Kidney tubule cell (primary cell): ENCODE measurements at regions not wholly inside any gene's neighbourhood (a gene's known extent, or its start where the extent isn't known, plus 50 kb on each side); places are given as distances from the start of the nearest gene placed in this dataset.
"Not testable (repeated sequence)": the region's sequence is repeated elsewhere in the genome, so short reads cannot be mapped to it uniquely, and the experiment has no call there.

Source experiments
- DNase-seq: peaks from one replicate; pipeline ENCODE4 v3.0.0-alpha.2; 2018; ENCODE audit warnings: low spot score

DNA sequence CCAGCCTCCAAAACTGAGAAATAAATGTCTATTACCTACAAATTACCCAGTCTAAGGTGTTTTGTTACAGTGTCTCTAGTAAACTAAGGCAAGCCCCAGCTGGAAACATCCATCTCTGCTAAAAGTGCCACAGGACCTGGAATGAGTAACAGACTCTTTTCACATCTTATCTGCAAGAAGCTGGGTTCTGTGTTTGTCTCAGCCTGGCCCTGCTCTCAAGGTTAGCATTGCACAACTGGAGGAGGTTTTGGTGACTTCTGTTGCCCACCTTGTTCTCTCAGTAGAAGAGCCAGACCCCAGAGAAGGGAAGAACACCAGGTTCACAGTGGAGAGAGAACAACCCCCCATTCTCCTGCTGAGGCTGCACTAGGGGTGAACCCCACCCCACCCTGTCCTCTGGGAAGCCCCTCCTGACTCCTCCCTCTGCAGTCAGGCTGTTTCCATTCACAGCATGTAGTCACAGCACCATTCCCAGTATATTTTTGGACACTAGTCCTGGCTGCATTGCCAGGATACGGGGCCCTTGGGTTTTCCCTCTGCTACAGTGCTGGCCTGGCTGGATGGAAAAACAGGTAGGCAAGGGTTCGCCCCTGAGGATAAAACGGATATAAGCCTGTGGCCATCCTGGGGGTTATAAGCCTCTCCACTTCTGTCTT is 280.0 kb downstream of the BCL2L11 start:
- not testable (repeated sequence) for DNase-seq

DNA sequence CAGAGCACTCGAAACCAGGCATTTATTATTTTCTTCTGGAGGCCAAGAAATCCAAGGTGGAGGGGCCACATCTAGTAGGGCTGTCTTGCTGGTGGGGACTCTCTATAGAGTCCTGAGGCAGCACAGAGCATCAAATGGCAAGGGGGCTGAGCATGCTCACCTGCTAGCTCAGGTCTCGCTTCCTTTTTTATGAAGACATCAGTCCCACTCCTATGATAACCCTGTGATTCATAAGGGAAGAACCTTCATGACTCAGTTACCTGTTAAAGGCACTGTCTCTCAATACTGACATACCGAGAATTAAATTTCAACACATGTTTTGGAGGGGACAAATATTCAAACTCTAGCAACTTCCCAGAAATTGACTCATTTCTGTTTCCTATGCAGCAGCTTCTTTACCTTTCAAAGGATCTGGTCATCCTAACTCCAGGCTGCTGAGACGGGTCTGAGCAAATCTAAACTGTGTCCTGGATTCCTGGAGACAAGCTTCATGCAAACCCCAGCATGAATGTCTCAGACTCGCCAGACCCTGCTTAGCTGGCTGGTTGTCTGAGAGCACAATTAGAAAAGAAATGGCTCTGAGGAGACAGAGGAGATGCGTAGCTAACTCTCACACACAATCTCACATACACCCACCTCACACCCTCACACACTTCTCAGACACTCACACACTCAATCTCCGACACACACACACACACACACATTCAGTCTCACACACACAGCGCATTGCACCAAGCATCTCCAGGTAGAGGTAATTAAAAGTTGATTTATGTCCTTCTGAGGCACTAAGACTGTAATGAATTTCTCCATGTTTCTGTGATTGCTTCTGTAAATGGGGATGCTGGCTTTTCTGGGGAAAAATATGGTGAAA is 280.8 kb downstream of the BCL2L11 start:
- not testable (repeated sequence) for DNase-seq

DNA sequence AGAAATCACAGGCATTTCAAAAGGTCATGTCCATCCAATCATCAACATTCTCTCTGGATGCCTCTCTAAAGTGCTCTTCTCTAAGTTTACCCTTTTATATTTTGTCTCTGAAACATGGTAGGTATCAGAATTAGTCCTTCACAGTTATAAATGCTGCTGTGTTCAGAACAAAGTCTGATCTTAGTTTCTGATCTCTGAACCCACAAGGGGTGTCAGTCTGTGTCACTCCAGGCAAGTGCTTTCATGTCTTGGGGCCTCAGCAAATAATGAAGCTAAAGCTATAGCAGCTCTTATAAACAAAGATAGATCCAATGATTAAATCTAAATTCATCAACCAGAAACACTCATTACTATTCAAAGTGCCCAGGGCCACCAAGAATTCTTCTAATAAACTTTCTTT is 281.7 kb downstream of the BCL2L11 start:
- DNase-seq = not testable (repeated sequence)

DNA sequence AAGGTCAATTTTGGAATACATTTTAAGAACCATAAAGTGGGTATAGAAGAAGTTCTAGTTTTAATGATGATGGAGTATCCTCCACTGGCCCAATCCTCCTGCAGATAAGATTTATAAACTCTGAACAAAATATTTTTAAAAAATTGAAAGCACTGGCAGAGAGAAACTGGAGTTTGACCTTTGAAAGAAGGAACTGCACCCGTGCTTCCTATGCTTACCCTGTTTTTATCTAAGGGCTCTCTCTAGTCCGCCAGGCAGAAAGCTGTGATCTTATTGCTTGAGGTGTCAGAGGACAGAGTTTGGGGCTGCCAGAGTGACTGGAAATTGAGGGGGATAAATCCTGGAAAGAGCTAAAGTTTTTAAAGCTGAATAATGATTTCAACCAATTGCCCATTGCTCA is 282.6 kb downstream of the BCL2L11 start:
- not testable (repeated sequence) for DNase-seq

DNA sequence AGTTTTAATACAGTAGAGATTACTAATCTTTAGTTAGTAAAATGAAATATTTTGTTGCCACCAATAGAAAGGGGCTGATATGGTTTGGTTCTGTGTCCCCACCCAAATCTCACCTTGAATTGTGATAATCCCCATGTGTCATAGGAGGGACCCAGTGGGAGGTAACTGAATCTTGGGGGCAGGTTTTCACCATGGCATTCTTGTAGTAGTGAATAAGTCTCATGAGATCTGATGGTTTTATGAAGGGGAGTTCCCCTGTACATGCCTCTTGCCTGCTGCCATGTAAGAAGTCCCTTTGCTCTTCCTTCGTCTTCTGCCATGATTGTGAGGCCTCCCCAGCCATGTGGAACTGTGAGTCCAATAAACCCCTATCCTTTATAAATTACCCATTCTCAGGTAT is 285.9 kb downstream of the BCL2L11 start:
- DNase-seq = not testable (repeated sequence)

DNA sequence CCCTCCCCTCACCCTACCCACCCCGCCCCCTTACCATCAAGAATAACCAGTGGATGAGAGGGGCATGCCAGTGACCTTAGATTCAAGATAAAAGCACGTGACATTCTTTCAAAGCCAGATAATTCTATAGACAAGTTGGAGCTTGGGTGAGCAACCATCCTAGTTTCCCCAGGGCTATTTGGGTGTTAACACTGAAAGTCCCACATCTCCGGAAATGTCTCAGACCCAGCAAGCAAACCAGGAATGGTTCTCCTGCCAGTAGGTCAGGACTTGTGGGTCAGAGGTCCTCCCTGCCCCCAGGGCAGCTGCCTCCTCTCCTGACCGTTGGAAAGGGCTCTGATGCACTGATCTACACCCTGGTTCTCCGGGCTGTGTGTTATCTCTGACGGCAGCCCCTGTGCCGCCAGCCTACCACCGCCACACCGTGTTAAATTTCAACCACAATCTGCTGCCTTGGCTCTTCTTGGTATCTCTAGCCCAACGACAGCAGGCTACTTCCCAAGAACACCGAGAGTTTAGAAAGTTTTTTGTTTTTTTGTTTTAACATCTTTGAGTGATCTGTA is 287.0 kb downstream of the BCL2L11 start:
- DNase-seq = not testable (repeated sequence)

DNA sequence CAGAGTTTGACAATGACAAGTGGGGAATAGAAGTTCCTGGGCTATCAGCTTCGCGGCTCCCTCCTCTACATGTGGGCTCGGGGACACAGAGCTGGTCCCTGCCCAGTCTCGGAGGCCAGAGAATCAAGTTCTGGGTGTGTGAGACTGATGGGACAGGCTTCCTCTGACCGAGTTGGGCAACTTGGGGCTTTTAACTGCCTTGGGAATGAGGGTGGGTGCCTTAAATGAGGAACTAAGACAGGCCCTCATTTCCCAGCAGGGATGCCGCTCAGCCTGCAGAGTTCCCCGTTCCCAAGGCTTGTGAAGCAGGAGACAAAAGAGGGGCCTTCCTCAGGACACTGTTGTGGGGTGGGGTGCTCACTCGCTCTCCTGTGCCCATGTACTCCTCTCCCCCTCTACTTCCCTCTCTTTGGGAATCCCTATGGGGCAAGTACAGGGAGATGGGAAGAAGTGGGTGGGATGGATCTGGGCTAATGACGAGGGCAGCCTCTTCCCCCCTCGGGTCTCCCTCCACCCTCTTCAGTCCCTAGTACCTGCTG is 290.2 kb downstream of the BCL2L11 start:
- not testable (repeated sequence) for DNase-seq

DNA sequence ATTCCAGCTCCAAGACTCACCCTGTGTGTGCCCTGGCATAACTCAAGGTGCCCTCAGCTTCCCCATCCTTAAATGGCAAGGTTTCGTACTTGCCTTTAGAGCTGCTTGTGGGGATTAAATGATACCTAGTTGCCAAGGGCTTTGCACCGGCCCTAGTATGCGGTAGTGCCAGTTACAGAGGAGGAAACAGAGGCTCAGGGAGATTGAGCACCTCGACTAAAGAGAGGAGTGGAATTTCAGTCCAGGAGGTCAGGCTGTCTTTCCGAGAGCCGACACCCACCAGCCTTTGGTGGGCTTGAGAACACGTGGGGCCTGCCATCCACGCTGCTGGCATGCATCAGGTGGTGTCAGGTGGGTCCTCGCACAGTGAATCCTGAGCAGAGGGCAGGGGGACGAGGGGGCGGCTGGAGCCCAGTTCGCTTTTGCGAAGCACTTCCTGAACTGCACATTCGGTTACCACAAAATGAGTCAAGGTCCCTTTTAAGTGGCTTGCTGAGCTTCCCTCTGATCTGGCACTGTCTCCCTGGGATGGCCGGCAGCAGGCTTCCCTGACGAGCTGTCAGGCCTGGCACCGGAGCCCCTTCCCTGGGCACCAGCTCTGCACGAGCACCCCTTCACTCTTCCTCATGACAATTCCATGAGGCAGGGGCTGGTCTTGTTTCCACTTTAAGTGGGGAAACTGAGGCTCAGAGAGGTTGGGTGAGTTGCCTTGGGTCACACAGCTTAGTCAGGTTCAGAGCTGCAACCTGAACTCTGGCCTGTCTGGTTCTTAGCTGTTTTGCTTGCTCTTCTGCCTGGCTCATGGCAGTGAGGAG is 291.4 kb downstream of the BCL2L11 start:
- DNase-seq = not testable (repeated sequence)

DNA sequence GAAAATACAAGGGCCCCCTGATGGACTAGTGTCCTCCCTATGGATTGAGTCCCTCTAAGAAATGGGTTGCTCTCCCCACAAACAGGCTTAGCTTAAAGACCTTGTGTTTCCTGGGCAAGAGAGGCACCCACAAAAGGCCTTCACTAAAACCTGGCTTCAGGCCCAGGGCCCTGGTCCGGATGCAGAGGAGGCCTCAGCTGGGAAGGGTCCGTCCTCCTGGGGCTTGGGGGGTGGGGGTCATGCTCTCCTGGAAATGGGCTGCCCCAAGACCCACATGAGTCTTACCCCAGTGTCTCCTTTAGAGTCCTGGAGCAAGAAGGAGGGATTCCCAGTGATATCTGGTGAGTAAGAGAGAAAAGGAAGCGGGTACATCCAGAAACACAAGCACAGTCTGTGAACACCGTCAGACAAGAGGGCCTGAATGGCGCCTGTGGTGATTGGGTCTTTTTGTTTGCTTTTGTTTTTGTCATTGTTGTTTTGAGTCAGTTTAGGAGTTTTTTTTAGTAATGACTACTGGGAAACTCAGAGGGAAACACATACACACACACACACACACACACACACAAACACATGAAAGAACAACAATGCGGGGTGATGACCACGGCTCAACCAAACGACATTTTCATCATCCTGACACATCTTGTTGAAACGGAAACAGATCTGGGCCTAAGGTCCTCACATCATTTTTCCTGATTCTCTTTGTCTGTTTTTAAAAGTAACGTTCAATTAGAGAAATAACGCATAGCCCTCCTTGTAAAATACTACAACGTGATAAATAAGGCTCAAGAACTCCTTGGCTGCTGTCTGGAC is 292.3 kb downstream of the BCL2L11 start:
- DNase-seq = not testable (repeated sequence)

DNA sequence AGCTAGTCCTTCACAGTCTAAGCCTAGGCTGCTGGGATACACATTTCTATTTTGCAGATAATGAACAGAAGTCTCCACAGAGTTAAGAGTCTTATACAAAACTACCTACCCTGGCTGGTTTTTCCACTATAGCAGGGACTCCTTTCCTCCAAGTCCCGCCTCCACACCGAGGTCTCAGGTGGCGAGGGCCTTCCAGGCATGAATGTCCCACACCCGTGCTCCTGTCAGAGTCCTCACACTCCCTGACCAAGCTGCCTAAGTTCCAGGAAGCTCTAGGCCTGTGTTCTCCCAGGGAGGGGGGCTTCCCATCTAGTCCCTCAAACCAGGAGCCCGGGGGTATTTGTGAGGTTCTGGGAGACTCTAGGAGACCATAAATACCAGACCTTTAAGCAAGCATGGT is 293.2 kb downstream of the BCL2L11 start:
- DNase-seq = not testable (repeated sequence)

DNA sequence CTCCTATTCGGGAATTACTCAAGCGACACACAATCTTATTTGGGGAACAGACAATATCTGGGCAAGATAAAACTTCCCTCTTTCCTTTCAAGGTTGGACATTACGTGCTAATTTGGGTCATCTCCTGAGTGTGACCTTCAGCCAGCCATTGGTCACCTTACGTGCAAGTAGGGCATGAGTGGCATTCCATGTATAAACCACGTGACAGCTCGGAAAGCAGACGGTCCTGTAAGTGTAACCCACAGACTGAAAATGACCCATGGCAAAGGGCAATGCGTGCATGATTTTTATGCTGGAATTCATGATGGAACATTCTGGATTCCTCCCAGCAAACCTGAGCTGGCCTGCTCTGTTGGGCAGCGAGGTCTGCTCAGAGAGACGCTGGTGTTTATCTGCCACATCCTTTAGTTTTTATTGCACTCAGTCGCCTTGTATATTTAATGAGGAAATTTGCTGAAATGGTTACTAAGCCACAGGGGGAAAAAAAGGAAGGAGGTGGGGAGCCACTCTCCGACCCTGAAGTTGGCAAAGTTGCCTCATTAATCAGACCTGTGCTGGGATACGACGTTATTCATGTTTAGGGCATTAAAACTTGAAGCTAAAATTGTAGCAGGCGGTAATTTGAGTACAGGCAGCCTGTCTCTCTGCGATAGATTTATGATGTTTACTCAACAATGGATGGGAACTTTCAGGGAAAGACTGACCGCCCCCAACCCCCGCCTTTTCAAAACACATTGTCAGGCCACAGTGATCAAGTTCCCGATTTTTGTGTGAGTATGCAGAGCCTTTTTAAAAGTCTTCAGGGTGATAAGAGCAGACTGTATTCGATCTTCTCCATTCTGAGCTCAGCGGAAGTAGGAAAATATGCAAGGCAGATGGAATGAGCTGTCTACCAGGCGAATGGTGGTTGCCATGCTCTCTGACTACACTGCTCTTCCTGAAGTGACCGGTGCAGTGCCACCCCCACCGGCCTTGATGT is 295.3 kb downstream of the BCL2L11 start:
- DNase-seq = peak; percentile 24

DNA sequence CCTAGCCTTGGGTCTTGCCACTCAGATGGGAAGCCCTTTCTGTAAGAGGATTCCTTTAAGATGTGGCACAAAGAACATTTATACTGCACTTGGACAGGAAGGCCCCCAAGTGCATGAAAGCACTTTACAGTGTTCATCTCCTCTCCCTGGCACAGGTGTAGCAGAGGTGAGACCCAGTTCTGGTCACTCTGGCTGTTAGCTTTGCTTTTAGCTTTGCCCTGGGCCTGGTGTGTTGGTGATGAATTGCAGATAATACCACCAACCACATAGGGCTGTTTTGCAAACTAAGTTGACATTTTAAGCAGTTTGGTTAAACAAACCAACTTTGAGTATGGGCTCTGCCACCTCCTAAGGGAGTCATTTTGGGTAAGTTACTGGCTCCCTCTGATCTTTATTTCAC is 296.3 kb downstream of the BCL2L11 start:
- DNase-seq = not testable (repeated sequence)

DNA sequence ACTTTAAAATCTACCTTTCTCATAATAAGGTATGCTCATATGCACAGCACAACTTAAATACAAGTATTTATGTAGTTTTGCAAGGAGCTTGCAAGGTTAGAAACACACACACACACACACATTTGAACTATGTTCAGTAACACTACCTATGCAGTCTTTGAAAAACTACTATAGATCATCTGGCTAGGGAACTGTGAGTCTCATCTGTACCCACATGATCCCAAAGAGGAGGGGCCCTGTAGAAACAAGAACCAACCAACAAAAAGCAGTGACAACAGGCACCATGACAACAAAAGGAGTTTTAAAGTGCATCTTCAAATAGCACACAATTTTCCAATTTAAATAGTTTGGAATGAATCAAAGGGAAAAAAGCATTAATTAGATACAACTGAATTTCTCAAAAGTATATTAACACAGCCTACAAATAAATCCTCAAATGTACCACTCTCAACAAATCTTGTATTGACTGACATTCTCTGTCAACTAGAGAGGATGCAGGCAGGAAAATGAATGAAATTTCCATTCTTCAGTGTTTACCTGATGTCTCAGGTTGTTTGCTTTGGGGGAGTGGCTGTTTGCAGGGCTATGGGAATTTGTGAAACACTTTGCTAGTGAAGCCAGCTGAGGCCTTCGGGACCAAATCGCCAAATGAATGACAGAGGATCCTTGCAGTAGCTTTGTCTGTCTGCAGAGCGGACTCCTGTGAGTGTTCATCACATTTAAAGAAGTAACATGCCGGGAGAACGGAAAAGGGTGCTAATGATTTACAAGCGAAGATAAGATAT is 297.6 kb downstream of the BCL2L11 start:
- not testable (repeated sequence) for DNase-seq

DNA sequence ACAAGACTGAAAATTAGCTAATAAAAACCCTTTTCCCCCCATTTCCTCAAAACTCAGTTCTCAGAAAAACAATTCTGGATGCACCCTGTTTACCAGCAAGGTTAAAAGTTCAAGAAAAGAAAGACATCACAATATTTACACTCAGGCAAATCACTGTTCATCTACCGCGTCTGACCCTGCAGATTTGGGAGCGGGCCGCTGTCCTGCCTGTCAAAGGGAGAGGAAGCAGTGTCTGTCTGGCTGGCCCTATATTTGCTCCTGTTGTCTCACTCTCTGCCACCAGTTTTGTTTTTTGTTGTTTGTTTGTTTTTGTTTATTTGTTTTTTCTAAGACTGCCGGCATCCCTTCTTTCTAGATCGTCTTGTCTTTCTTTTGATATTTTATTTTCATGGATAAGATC is 299.4 kb downstream of the BCL2L11 start:
- not testable (repeated sequence) for DNase-seq

DNA sequence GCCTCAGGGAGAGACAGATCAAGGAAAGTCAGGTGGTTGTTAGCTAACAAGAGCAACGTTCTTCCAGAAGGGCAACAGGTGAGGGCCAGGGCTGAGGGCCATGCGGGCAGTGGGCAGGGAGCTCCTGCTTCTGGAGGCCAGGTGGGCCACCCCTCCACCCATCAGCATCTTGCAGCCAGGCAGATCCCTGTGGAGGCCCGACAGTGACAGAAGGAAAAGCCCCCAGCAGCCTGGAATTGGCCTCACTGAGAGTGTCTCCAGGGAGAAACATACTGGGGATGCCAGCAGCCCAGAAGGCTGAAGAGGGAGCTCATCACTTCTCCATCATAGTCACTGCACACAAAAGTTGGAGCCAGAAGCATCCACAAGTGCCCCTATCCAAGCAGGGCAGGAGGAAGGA is 300.1 kb downstream of the BCL2L11 start:
- DNase-seq = not testable (repeated sequence)

DNA sequence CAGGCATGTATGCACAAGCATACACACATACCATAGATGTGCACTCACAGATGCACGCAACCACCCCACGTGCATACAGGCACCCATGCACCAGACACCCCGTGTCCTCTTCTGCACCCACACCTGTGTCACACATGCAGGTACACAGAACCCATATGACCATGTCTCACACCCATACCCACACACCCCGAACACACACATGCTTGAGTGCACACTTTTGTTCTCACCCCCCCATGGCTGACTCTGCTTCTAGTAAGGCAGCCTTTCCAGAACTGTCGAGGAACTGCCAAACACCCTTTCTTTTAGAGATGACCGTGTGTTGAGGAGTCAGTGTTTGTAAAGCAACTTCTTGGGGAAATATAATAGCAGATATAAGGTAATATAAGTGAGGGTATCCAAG is 301.2 kb downstream of the BCL2L11 start:
- DNase-seq = not testable (repeated sequence)

DNA sequence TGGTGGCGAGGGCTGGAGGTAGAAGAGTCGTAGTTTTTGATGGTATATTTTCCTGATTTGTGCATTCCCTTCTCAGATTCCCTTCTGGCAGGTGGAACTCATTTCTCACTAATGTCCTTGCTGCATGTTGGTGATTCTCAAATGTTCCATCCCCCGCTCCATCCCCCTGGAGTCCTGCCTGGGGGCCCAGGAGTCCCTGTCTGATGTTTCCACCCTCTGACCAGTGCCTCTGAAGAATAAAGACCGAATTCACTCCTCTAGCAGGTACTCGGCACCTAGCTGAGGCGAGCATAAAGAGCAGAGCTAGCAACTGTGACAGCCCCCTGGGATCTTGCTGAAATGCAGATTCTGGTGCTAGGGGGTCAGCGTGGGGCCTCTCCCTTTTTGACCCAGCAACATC is 301.8 kb downstream of the BCL2L11 start:
- DNase-seq = not testable (repeated sequence)

DNA sequence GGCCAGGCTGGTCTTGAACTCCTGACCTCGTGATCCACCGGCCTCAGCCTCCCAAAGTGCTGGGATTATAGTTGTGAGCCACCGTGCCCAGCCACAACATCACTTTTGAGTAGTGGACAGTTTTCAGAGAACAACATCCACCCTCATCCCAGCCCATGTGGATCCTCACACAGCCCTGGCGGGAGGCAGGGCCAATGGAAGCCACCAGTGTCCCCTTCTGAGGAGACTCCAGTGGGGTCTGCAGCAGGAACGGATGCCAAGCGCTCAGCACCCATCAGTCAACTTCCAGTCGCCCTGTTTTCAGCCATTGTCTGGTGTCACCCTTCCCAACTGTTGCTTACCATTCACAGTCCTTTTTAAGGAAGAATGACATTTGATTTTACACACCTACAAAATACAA is 302.5 kb downstream of the BCL2L11 start:
- not testable (repeated sequence) for DNase-seq

DNA sequence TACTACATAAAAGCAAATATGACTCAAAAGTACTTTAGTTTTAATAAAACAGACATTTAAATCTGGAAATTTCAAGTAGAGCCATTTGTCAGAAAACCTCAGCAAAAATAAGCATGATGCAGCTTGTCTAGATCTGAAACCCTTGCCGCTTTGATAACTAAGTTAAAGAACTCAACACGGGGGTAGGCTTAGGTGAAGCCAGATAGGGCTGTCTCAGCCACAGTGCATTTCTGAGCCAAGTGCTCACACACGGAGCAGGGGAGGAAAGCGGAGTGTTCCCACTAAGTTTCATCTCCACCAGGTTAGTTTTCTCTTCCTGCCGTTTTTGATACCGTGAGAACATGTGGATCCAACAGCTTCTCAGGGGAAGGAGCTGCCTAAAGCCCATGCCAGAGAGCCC is 303.5 kb downstream of the BCL2L11 start:
- DNase-seq = not testable (repeated sequence)
